ENCODE measurements at regions not wholly inside any gene's neighbourhood (a gene's known extent, or its start where the extent isn't known, plus 50 kb on each side); places are given as distances from the start of the nearest gene placed in this dataset.
"Not testable (repeated sequence)": the region's sequence is repeated elsewhere in the genome, so short reads cannot be mapped to it uniquely, and the experiment has no call there.

- in situ Hi-C loops (cut with MboI; ENCODE audit: low pct_unique_long_range_greater_than_20kb, low sequenced_read_pairs), result no loop called here
- DNase-seq, result peak; percentile 48
Measured at GRCh38 chr6:68252632-68253031, 382.4 kb upstream of the ADGRB3 start.

GRCh38 chr6:68247782-68248181 is 387.3 kb upstream of the ADGRB3 start:
- in situ Hi-C loops (cut with MboI; ENCODE audit: low pct_unique_long_range_greater_than_20kb, low sequenced_read_pairs), result no loop called here
- no peak for DNase-seq

GRCh38 chr6:68240726-68241125 is 394.4 kb upstream of the ADGRB3 start:
- no peak for DNase-seq
- in situ Hi-C loops (cut with MboI; ENCODE audit: low pct_unique_long_range_greater_than_20kb, low sequenced_read_pairs), result no loop called here

- in situ Hi-C loops (cut with MboI; ENCODE audit: low pct_unique_long_range_greater_than_20kb, low sequenced_read_pairs), result no loop called here
- no peak for DNase-seq
Measured at GRCh38 chr6:68239034-68239433, 396.0 kb upstream of the ADGRB3 start.

GRCh38 chr6:68238097-68238601 is 396.9 kb upstream of the ADGRB3 start:
- in situ Hi-C loops (cut with MboI; ENCODE audit: low pct_unique_long_range_greater_than_20kb, low sequenced_read_pairs), result no loop called here
- peak; percentile 6 for DNase-seq

GRCh38 chr6:68237205-68237604 is 397.9 kb upstream of the ADGRB3 start:
- no peak for DNase-seq
- in situ Hi-C loops (cut with MboI; ENCODE audit: low pct_unique_long_range_greater_than_20kb, low sequenced_read_pairs), result no loop called here

- peak; percentile 16 for DNase-seq
Measured at GRCh38 chr6:68235326-68235784, 399.7 kb upstream of the ADGRB3 start.

GRCh38 chr6:68233623-68234022 is 401.5 kb upstream of the ADGRB3 start:
- in situ Hi-C loops (cut with MboI; ENCODE audit: low pct_unique_long_range_greater_than_20kb, low sequenced_read_pairs), result no loop called here
- no peak for DNase-seq

More at GRCh38 chr6:68235326-68235784, 399.7 kb upstream of the ADGRB3 start:
- in situ Hi-C loops (cut with MboI; ENCODE audit: low pct_unique_long_range_greater_than_20kb, low sequenced_read_pairs), result no loop called here

GRCh38 chr6:68229566-68229965 is 405.5 kb upstream of the ADGRB3 start:
- DNase-seq, result no peak
- in situ Hi-C loops (cut with MboI; ENCODE audit: low pct_unique_long_range_greater_than_20kb, low sequenced_read_pairs), result no loop called here

- in situ Hi-C loops (cut with MboI; ENCODE audit: low pct_unique_long_range_greater_than_20kb, low sequenced_read_pairs), result no loop called here
- DNase-seq, result peak; percentile 55
Measured at GRCh38 chr6:68226460-68226859, 408.6 kb upstream of the ADGRB3 start.

- in situ Hi-C loops (cut with MboI; ENCODE audit: low pct_unique_long_range_greater_than_20kb, low sequenced_read_pairs), result no loop called here
- DNase-seq, result no peak
Measured at GRCh38 chr6:68225729-68226128, 409.4 kb upstream of the ADGRB3 start.

- no peak for DNase-seq
Measured at GRCh38 chr6:68211242-68211795, 423.8 kb upstream of the ADGRB3 start.

GRCh38 chr6:68207612-68208011 is 427.5 kb upstream of the ADGRB3 start:
- in situ Hi-C loops (cut with MboI; ENCODE audit: low pct_unique_long_range_greater_than_20kb, low sequenced_read_pairs); DNase-seq: not testable (repeated sequence)

More at GRCh38 chr6:68211242-68211795, 423.8 kb upstream of the ADGRB3 start:
- in situ Hi-C loops (cut with MboI; ENCODE audit: low pct_unique_long_range_greater_than_20kb, low sequenced_read_pairs), result no loop called here

GRCh38 chr6:68200929-68201328 is 434.2 kb upstream of the ADGRB3 start:
- in situ Hi-C loops (cut with MboI; ENCODE audit: low pct_unique_long_range_greater_than_20kb, low sequenced_read_pairs), result no loop called here
- no peak for DNase-seq

GRCh38 chr6:68197356-68197755 is 437.7 kb upstream of the ADGRB3 start:
- no peak for DNase-seq
- in situ Hi-C loops (cut with MboI; ENCODE audit: low pct_unique_long_range_greater_than_20kb, low sequenced_read_pairs), result no loop called here

GRCh38 chr6:68196645-68197044 is 438.4 kb upstream of the ADGRB3 start:
- DNase-seq, result peak; percentile 75
- in situ Hi-C loops (cut with MboI; ENCODE audit: low pct_unique_long_range_greater_than_20kb, low sequenced_read_pairs), result no loop called here

- in situ Hi-C loops (cut with MboI; ENCODE audit: low pct_unique_long_range_greater_than_20kb, low sequenced_read_pairs); DNase-seq: not testable (repeated sequence)
Measured at GRCh38 chr6:68195753-68196152, 439.3 kb upstream of the ADGRB3 start.

GRCh38 chr6:68194846-68195478 is 440.1 kb upstream of the ADGRB3 start:
- in situ Hi-C loops (cut with MboI; ENCODE audit: low pct_unique_long_range_greater_than_20kb, low sequenced_read_pairs), result no loop called here
- no peak for DNase-seq

GRCh38 chr6:68192988-68193387 is 442.1 kb upstream of the ADGRB3 start:
- in situ Hi-C loops (cut with MboI; ENCODE audit: low pct_unique_long_range_greater_than_20kb, low sequenced_read_pairs), result no loop called here
- DNase-seq, result no peak

- in situ Hi-C loops (cut with MboI; ENCODE audit: low pct_unique_long_range_greater_than_20kb, low sequenced_read_pairs), result no loop called here
- DNase-seq, result no peak
Measured at GRCh38 chr6:68189217-68189815, 445.8 kb upstream of the ADGRB3 start.
